ENCODE measurements at regions not wholly inside any gene's neighbourhood (a gene's known extent, or its start where the extent isn't known, plus 50 kb on each side); places are given as distances from the start of the nearest gene placed in this dataset.
"Not testable (repeated sequence)": the region's sequence is repeated elsewhere in the genome, so short reads cannot be mapped to it uniquely, and the experiment has no call there.

- not testable (repeated sequence) for TF ChIP-seq POLR2A, EP300, POLR2AphosphoS5 (IDR thresholded peaks at IDR 0.05)
- TF ChIP-seq, protein P1, sequence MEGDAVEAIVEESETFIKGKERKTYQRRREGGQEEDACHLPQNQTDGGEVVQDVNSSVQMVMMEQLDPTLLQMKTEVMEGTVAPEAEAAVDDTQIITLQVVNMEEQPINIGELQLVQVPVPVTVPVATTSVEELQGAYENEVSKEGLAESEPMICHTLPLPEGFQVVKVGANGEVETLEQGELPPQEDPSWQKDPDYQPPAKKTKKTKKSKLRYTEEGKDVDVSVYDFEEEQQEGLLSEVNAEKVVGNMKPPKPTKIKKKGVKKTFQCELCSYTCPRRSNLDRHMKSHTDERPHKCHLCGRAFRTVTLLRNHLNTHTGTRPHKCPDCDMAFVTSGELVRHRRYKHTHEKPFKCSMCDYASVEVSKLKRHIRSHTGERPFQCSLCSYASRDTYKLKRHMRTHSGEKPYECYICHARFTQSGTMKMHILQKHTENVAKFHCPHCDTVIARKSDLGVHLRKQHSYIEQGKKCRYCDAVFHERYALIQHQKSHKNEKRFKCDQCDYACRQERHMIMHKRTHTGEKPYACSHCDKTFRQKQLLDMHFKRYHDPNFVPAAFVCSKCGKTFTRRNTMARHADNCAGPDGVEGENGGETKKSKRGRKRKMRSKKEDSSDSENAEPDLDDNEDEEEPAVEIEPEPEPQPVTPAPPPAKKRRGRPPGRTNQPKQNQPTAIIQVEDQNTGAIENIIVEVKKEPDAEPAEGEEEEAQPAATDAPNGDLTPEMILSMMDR (IDR thresholded peaks at IDR 0.05): not testable (repeated sequence)
These were observed 80.7 kb downstream of the KPNA2 start for GRCh38 chr17:68116211-68116610.
